AG09309 (cell line): ENCODE measurements at regions not wholly inside any gene's neighbourhood (a gene's known extent, or its start where the extent isn't known, plus 50 kb on each side); places are given as distances from the start of the nearest gene placed in this dataset.

Experiments
- DNase-seq: peaks from one replicate; pipeline ENCODE4 v3.0.0-alpha.2; 2010; ENCODE audit warnings: low read depth
- H3K4me3 ChIP-seq: 2 replicates; pipeline ENCODE4 v1.5.1; 2011; ENCODE audit warnings: mild to moderate bottlenecking, low read depth, low read length, moderate library complexity; ENCODE audit not compliant: control insufficient read depth
- CTCF ChIP-seq: IDR thresholded peaks from 2 replicates; pipeline ENCODE4 v1.5.1; 2011; ENCODE audit warnings: mild to moderate bottlenecking, low read depth, low read length, inconsistent platforms; ENCODE audit not compliant: insufficient read depth, control insufficient read depth; ENCODE audit errors: missing control alignments

GRCh38 chr21:28256420-28256831 lies 736.3 kb downstream of the LTN1 start:
- no peak for DNase-seq
- no peak overlapping the region for H3K4me3 ChIP-seq
- no peak for TF ChIP-seq CTCF

GRCh38 chr21:28253961-28254360 lies 738.7 kb downstream of the LTN1 start:
- TF ChIP-seq CTCF, result no peak
- no peak for DNase-seq
- no peak overlapping the region for H3K4me3 ChIP-seq

GRCh38 chr21:28253338-28253737 lies 739.3 kb downstream of the LTN1 start:
- H3K4me3 ChIP-seq, result no peak overlapping the region
- peak; percentile 13 for DNase-seq
- TF ChIP-seq CTCF, result no peak

- no peak overlapping the region for H3K4me3 ChIP-seq
- no peak for TF ChIP-seq CTCF
- no peak for DNase-seq
These were observed 739.7 kb downstream of the LTN1 start for GRCh38 chr21:28252928-28253327.

- TF ChIP-seq CTCF, result no peak
- H3K4me3 ChIP-seq, result no peak overlapping the region
- no peak for DNase-seq
These were observed 741.7 kb downstream of the LTN1 start for GRCh38 chr21:28250946-28251345.

- no peak for DNase-seq
- no peak overlapping the region for H3K4me3 ChIP-seq
- no peak for TF ChIP-seq CTCF
These were observed 745.1 kb downstream of the LTN1 start for GRCh38 chr21:28247454-28248020.

- no peak for DNase-seq
- TF ChIP-seq CTCF, result no peak
- no peak overlapping the region for H3K4me3 ChIP-seq
These were observed 752.1 kb downstream of the LTN1 start for GRCh38 chr21:28240586-28240985.
